Effector memory CD8-positive, alpha-beta T cell (primary cell): ENCODE measurements at regions not wholly inside any gene's neighbourhood (a gene's known extent, or its start where the extent isn't known, plus 50 kb on each side); places are given as distances from the start of the nearest gene placed in this dataset.

ENCODE experiments used
- ATAC-seq: fragments of 150-1000 bp; cut with Tn5 transposase; replicated peaks from 2 replicates; pipeline ENCODE4 v1.10.0; 2021; ENCODE audit warnings: mild to moderate bottlenecking, moderate library complexity
- DNase-seq, 3 experiments: peaks; one replicate each; pipeline ENCODE4 v3.0.0; 2021
- H3K27ac Mint-ChIP-seq, 2 donors: one replicate each; pipeline ENCODE4 v1.8.0; 2022; ENCODE audit warnings: mild to moderate bottlenecking in 2 of 2, mixed read lengths in 2 of 2, moderate library complexity in 2 of 2
- H3K27me3 Mint-ChIP-seq, 2 donors: one replicate each; pipeline ENCODE4 v1.8.0; 2022; ENCODE audit warnings: mixed read lengths in 2 of 2
- H3K36me3 Mint-ChIP-seq: one replicate; pipeline ENCODE4 v1.8.0; 2022; ENCODE audit warnings: mild to moderate bottlenecking, moderate library complexity, mixed read lengths; ENCODE audit not compliant: insufficient read depth
- H3K4me1 Mint-ChIP-seq, 2 donors: one replicate each; pipeline ENCODE4 v1.8.0; 2022; ENCODE audit warnings: low read depth in 2 of 2, mixed read lengths in 2 of 2
- H3K4me3 Mint-ChIP-seq, 2 donors: one replicate each; pipeline ENCODE4 v1.8.0; 2022; ENCODE audit warnings: mild to moderate bottlenecking in 2 of 2, mixed read lengths in 2 of 2, moderate library complexity in 2 of 2
- H3K9me3 Mint-ChIP-seq, 2 donors: one replicate each; pipeline ENCODE4 v1.8.0; 2022; ENCODE audit warnings: mixed read lengths in 2 of 2

DNA sequence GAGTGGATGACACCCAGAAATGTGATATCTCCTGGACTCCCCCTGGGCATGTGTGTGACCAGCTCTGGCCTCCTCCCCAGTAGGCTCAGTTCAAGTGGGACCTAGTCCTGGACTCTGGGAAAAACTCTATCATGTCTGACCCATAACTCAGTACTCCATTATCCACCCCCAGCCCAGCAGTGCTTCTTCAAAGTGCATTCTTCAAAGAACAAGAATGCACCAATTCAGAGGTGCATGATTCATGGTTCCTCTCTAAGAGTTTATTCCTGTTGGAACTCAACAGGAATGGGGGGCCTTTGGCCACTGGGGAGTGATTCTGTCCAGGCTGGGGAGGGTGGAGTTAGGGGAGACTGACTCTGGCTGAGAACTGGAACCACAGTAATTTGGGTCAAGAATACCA, 173.6 kb upstream of the CXCL12 start:
- DNase-seq (no peak), ATAC-seq (no peak)
- Mint-ChIP-seq H3K9me3 (peaks cover 0 to 10% of the 10 kb centered on the region in 2 donors), H3K4me3 (no peak overlapping the region), H3K36me3 (no peaks in the 10 kb centered on the region), H3K4me1 (no peaks in the 10 kb centered on the region), H3K27me3 (no peaks in the 10 kb centered on the region), H3K27ac (no peak overlapping the region)

DNA sequence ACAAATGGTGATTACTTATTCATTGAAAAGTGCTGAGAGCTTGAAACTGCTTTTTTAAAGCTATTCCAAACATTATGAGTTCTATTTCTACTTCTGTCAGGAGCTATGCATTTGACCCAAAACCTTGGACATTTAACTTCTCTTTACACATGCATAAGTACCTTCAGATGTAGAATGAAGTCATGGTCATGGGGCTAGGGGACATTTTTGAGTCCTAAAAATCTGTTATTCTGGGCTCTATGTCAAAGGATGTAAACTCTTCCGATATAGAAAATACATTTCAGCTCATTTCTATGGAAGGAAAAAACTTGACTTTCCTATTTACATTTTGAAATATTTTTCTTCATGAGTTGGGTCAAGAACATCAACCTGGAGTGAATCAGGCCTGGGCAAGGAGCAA, 179.5 kb upstream of the CXCL12 start:
- Mint-ChIP-seq H3K36me3 (no peaks in the 10 kb centered on the region), H3K27ac (no peak overlapping the region), H3K27me3 (peaks cover 0 to 2% of the 10 kb centered on the region in 2 donors), H3K4me3 (no peak overlapping the region), H3K4me1 (no peaks in the 10 kb centered on the region), H3K9me3 (peaks cover 0 to 3% of the 10 kb centered on the region in 2 donors)
- ATAC-seq (no peak), DNase-seq (no peak)

DNA sequence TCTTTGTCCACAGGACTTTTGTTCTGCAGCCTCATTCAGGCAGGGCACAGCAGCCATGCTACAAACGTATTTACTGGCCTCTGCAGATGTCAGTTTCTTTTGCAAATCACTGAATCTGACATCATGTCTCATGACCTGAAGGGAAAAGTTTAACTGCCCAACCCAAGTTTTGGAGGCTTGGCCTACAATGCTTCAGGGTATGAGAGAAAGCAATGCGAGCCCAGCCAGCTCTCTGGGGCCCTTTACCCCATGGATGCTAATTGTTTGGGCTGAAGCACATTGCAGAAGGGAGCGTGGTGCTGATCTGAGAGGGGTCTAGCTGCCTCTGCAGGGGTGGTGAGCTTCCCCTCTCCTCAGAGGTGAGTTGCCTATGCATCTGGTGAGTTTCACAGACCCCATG, 179.9 kb upstream of the CXCL12 start:
- Mint-ChIP-seq H3K9me3 (peaks cover 0 to 3% of the 10 kb centered on the region in 2 donors), H3K27me3 (peaks cover 0 to 6% of the 10 kb centered on the region in 2 donors), H3K36me3 (no peaks in the 10 kb centered on the region), H3K4me3 (no peak overlapping the region), H3K4me1 (no peaks in the 10 kb centered on the region), H3K27ac (no peak overlapping the region)
- ATAC-seq: no peak
- DNase-seq: no peak

DNA sequence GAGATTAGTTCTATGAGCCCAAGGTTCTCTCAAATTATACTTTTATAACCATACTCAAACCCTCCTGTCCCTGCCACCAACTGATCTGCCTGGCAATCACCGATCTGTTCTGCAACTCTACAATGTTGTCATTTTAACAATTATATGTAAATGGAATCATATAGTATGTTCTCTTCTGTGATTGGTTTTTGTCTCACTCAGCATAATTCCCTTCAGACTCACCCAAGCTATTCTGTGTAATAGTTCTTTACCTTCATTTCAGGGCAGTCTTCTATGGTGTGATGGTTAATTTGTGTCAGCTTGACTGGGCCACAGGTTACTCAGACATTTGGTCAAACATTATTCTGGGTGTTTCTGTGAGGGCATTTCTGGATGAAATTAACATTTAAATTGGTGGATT, 181.9 kb upstream of the CXCL12 start:
- H3K4me3 Mint-ChIP-seq: no peak overlapping the region
- no peak overlapping the region for H3K27ac Mint-ChIP-seq
- H3K27me3 Mint-ChIP-seq: peaks cover 0 to 9% of the 10 kb centered on the region in 2 donors
- peaks cover 0 to 4% of the 10 kb centered on the region in 2 donors for H3K9me3 Mint-ChIP-seq
- no peaks in the 10 kb centered on the region for H3K4me1 Mint-ChIP-seq
- DNase-seq (no peak), ATAC-seq (no peak)
- H3K36me3 Mint-ChIP-seq: no peaks in the 10 kb centered on the region

DNA sequence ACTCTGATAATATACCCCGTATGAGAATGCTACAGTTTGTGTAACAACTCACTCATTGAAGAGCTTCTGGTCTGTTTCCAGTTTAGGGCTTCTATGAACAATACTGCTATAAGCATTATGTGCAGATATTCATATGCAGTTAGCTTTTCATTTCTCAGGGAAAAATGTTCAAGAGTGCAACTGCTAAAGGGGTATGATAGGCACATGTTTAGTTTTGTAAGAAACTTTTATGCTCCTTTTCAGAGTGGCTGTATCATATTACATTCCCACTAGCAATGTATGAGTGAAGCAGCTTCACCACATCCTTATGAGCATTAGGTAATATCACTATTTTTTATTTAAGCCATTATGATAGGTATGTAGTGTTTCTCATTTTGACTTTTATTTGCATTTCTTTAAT, 182.6 kb upstream of the CXCL12 start:
- DNase-seq: no peak

DNA sequence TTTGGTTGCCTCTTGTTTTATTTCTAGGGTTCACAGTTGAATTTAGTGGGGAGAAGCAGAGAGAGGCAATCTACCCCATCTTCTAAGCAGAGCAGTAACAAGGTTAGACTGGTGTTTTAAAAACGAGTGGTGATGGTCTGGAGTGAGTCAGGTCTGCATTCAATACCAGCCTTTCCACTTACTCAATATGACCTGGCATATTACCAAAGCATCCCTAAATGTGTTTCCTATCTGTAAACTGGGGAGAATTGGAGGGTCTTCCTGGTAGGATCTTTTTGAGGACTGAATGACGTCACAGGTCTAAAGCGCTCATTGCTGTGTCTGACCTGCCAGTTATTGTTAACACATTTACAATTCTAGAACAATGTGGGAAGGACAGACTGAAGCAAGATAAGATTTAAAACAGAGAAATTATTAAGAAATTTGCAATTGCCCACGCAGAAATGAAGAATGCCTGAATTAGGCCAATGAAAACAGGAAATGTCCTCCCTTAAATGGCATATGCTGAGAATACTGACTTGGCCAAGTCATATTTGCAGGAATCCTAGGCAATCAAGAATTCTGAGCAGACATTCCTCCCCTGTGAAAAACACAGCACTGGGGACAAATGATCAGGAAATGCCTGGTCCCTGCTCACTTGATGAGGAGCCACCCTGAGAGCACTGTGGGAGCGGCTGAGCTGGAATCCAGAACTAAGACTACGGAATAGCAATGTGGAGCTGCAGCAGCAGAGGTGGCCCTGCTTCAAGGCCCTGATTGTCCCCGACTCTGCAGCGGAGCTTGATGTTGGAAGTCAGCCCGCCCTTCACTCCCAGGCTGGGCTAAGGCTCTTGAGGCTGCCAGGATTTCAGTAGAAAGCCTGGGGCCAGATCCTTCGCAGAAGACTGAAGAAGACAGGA, 184.5 kb upstream of the CXCL12 start:
- Mint-ChIP-seq H3K27ac (no peak overlapping the region), H3K4me1 (no peaks in the 10 kb centered on the region), H3K4me3 (no peak overlapping the region), H3K27me3 (peaks cover 0 to 9% of the 10 kb centered on the region in 2 donors), H3K9me3 (peaks cover 0 to 5% of the 10 kb centered on the region in 2 donors), H3K36me3 (no peaks in the 10 kb centered on the region)
- DNase-seq (no peak), ATAC-seq (no peak)

More for the DNA sequence above, 182.6 kb upstream of the CXCL12 start:
- Mint-ChIP-seq H3K27me3 (peaks cover 0 to 9% of the 10 kb centered on the region in 2 donors), H3K36me3 (no peaks in the 10 kb centered on the region), H3K4me1 (no peaks in the 10 kb centered on the region), H3K27ac (no peak overlapping the region), H3K9me3 (peaks cover 0 to 5% of the 10 kb centered on the region in 2 donors), H3K4me3 (no peak overlapping the region)
- ATAC-seq: no peak

DNA sequence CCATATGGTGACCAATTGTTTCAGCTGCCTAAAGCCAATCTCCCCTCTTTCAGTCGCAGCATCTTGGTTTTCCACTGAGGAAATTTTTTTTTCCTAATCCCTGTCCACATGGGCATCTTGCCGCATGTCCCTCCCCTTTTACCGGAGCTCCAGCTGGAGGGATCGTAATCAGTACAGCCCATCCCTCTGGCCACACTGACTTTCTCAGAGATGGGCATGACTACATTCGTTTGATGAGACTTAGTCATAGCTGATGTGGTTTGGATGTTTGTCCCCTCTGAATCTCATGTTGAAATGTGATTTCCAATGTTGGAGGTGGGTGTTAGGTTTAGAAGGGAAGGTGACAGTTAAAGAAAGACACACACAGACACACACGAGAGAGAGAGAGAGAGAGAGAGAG, 186.8 kb upstream of the CXCL12 start:
- Mint-ChIP-seq H3K4me3 (no peak overlapping the region), H3K36me3 (no peaks in the 10 kb centered on the region), H3K27ac (no peak overlapping the region), H3K9me3 (peaks cover 0 to 5% of the 10 kb centered on the region in 2 donors), H3K27me3 (peaks cover 0 to 16% of the 10 kb centered on the region in 2 donors), H3K4me1 (no peaks in the 10 kb centered on the region)
- ATAC-seq (no peak), DNase-seq (no peak)

DNA sequence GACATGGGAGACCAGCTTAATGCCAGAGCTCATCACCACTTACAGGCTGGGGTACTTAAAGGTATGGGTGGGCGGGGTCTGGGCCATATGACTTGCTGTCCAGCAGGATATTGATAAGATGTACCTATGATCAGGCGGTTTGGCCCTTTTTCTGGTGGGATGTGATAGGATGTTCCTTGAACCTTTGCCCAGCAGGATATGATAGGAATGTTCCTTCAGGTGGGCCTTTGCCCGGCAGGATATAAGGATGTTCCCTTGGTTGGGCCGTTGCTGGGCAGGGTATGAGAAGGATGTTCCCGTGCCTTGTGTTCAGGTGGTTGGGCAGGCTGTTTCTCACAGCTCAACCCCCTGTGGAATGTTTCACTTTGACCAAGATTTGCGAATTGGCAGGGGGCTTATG, 187.2 kb upstream of the CXCL12 start:
- ATAC-seq: no peak
- Mint-ChIP-seq H3K4me3 (no peak overlapping the region), H3K9me3 (peaks cover 0 to 5% of the 10 kb centered on the region in 2 donors), H3K4me1 (no peaks in the 10 kb centered on the region), H3K36me3 (no peaks in the 10 kb centered on the region), H3K27ac (no peak overlapping the region), H3K27me3 (peaks cover 0 to 16% of the 10 kb centered on the region in 2 donors)
- DNase-seq: no peak

DNA sequence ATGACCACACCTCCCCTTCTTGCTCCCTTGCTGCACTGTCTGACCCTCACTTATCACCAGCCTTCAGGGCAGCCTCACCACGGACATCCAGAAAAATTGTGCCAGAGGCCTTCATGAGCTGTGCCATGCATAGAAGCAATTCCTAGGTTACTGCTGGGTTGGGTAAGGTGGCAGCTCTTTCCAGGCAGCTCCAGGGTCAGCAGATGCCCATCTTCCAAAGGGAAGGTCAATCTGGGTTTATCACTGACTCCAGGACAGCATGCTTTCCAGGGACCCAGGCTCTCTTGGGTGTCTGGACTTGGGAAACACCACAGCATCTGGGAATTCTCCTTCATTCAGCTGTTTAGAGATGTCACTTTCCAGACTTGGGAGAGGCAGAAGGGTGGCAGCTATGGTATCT, 188.9 kb upstream of the CXCL12 start:
- ATAC-seq (no peak), DNase-seq (no peak)
- H3K36me3 Mint-ChIP-seq: no peaks in the 10 kb centered on the region
- peaks cover 0 to 4% of the 10 kb centered on the region in 2 donors for H3K9me3 Mint-ChIP-seq
- H3K4me3 Mint-ChIP-seq: no peak overlapping the region
- H3K27me3 Mint-ChIP-seq: peaks cover 0 to 16% of the 10 kb centered on the region in 2 donors
- H3K27ac Mint-ChIP-seq: no peak overlapping the region
- no peaks in the 10 kb centered on the region for H3K4me1 Mint-ChIP-seq

DNA sequence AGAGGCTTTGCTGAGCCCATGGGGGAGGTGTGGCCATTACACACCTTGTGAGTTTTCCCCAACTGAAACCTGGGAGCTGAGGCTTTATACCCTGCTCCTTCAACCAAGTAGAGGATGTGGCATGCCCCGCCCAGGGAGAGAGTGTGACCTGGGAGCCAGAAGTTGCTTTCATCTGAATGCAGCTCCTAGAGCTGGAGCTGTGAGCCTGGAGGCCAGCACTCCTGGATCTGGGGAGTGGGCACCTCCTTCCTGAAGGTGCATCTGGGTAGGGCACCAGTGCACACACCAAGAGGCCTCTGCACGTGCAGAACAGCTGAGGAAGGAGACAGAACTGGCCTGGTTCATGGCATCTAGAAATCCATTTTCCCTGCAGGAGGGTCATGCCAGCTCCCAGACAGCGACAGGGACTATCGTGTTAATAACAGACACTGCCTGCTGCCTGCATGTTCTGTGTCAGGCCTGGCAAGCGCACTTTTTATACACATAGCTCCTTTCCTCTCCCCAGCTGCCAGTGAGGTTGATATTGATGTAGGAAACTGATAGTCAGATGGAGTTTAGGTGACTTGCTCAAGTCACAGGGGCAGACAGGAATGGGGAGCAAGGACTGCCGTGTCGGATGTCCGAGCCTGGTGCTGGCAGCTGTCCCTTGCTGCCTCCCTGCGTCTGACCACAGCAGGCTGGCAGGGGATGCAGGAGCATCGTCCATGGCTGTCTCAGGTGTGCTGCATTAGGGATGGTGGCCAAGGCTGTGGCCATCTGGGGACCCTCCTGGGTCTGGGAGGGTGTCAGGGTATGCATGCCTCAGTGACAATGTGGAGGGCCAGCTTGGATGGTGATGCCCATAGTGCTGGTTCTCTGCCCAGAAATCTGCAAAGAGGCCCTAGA, 189.9 kb upstream of the CXCL12 start:
- H3K27me3 Mint-ChIP-seq: peaks cover 0 to 9% of the 10 kb centered on the region in 2 donors
- no peak for DNase-seq
- no peaks in the 10 kb centered on the region for H3K4me1 Mint-ChIP-seq
- ATAC-seq: no peak
- peaks cover 0 to 2% of the 10 kb centered on the region in 2 donors for H3K9me3 Mint-ChIP-seq
- no peak overlapping the region for H3K27ac Mint-ChIP-seq
- no peak overlapping the region for H3K4me3 Mint-ChIP-seq
- H3K36me3 Mint-ChIP-seq: no peaks in the 10 kb centered on the region

DNA sequence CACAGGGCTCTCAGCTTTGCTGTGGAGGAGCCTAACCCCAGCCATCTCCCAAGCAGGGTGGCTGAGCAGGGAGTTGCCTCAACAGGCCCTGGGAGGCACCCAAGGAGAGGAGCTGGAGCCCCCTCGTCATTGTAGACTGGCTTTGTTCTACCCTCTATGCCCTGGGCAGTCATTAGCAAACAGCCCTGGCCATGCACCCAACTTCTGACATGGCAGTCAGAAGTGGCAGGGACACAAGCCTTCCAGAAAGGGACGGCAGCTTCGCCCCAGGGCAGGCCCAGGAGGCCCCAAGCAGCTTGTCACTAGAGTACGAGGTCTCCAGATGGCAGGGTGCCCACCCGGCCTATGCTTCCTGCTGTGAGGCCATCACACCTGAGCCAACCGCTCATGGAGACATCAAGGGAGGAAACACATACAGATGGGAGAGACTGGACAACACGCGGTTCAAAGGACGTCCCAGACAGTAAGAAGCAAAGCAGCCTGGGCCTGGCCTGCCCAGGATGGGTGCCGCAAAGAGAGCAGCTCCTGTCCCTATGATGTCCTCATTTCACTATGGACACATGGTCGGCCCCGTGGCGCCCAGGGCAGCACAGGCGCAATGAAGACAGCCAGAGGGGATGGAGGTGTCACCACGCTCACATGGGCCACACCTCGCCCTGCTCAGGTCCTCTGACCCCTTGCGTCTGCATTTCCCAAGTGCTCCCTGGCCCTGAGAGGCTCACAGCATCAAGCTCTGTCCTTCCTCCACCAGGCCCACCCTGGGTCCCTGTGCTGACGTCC, 190.9 kb upstream of the CXCL12 start:
- no peak overlapping the region for H3K4me3 Mint-ChIP-seq
- no peak for DNase-seq
- peaks cover 0 to 7% of the 10 kb centered on the region in 2 donors for H3K27me3 Mint-ChIP-seq
- H3K36me3 Mint-ChIP-seq: no peaks in the 10 kb centered on the region
- peaks cover 0 to 2% of the 10 kb centered on the region in 2 donors for H3K9me3 Mint-ChIP-seq
- no peak overlapping the region for H3K27ac Mint-ChIP-seq
- H3K4me1 Mint-ChIP-seq: no peaks in the 10 kb centered on the region
- ATAC-seq: no peak

DNA sequence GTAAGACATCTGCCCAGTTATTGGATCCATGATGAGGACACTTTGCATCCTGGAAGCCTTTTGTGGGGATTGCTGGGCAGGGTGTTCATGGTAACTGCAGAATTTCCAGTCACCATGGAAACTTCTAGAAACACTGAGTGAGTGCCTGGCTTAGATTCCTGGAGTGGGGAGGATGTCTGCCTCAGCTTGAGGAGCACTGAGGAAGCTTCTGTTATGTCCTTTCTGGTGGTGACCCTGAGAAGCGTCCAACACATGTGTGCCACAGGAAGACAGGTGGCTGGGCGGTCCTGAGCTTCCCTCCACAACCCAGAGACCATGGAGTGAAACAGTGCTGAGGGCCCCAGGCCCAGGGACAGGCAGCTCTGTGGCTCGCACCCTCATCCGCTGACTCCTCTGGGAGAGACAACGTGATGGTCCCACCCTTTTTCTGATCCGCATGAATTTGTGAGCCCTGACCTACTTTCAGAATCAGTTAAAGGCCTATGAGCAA, 191.8 kb upstream of the CXCL12 start:
- DNase-seq (no peak), ATAC-seq (no peak)
- Mint-ChIP-seq H3K4me3 (no peak overlapping the region), H3K9me3 (peaks cover 0 to 2% of the 10 kb centered on the region in 2 donors), H3K4me1 (no peaks in the 10 kb centered on the region), H3K27me3 (peaks cover 0 to 7% of the 10 kb centered on the region in 2 donors), H3K27ac (no peak overlapping the region), H3K36me3 (no peaks in the 10 kb centered on the region)

DNA sequence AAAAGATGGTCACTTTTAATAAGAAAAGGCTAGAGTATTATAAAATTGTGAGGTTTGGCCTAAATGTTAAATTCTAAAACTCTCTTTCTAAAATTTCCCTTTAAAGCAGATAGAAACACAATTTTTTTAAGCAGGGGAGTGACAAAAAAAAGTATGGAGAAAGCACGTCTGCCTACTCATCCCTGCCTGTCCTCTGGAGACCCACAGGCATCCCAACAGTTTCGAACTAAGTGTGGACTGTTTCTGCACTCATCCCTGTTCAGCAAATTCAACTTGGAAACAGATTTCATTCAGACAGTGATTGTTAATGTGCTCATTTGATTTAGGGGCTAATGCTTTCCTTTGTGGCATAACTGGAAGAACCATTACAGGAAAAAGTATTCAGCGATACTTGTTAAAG, 192.6 kb upstream of the CXCL12 start:
- Mint-ChIP-seq H3K4me3 (no peak overlapping the region), H3K36me3 (no peaks in the 10 kb centered on the region), H3K27ac (no peak overlapping the region), H3K4me1 (no peaks in the 10 kb centered on the region), H3K27me3 (peaks cover 0 to 7% of the 10 kb centered on the region in 2 donors), H3K9me3 (no peaks in the 10 kb centered on the region)
- no peak for DNase-seq
- ATAC-seq: no peak
